Smooth muscle cell (in vitro differentiated cells): ENCODE measurements at regions not wholly inside any gene's neighbourhood (a gene's known extent, or its start where the extent isn't known, plus 50 kb on each side); places are given as distances from the start of the nearest gene placed in this dataset.

Source experiments
- DNase-seq: peaks from one replicate; lab custom pipeline; 2025; ENCODE audit not compliant: unreplicated experiment; lab: John Stamatoyannopoulos, UW
- H2AFZ ChIP-seq: fragments of 200-600 bp; sonication (generic); 2 replicates; pipeline ENCODE4 v1.6.0; 2016; ENCODE audit warnings: antibody characterized with exemption, low read depth, mild to moderate bottlenecking
- H3F3A ChIP-seq: fragments of 200-600 bp; sonication (generic); 2 replicates; pipeline ENCODE4 v1.6.0; 2017; ENCODE audit warnings: antibody characterized with exemption, low read depth
- H3K27ac ChIP-seq: fragments of 200-600 bp; sonication (generic); 2 replicates; pipeline ENCODE4 v1.5.1; 2016; ENCODE audit warnings: low read depth, mild to moderate bottlenecking
- H3K27me3 ChIP-seq: fragments of 200-600 bp; sonication (generic); 2 replicates; pipeline ENCODE4 v1.6.1; 2016; ENCODE audit warnings: low read depth, mild to moderate bottlenecking
- H3K36me3 ChIP-seq: fragments of 200-600 bp; sonication (generic); 2 replicates; pipeline ENCODE4 v1.5.1; 2016; ENCODE audit warnings: low read depth
- H3K4me1 ChIP-seq: fragments of 200-600 bp; sonication (generic); 2 replicates; pipeline ENCODE4 v1.5.1; 2016; ENCODE audit warnings: low read depth
- H3K4me2 ChIP-seq: fragments of 200-600 bp; sonication (generic); 2 replicates; pipeline ENCODE4 v1.6.0; 2016; ENCODE audit warnings: mild to moderate bottlenecking
- H3K4me3 ChIP-seq: fragments of 200-600 bp; sonication (generic); 2 replicates; pipeline ENCODE4 v1.5.1; 2016; ENCODE audit warnings: mild to moderate bottlenecking
- H3K79me2 ChIP-seq: fragments of 200-600 bp; sonication (generic); 2 replicates; pipeline ENCODE4 v1.6.0; 2016; ENCODE audit warnings: low read depth, mild to moderate bottlenecking
- H3K9ac ChIP-seq: fragments of 200-600 bp; sonication (generic); 2 replicates; pipeline ENCODE4 v1.6.0; 2016; ENCODE audit warnings: low read depth
- H3K9me3 ChIP-seq: fragments of 200-600 bp; sonication (generic); replicated peaks from 2 replicates; pipeline ENCODE4 v1.5.1; 2016; ENCODE audit warnings: low read depth
- H4K20me1 ChIP-seq: fragments of 200-600 bp; sonication (generic); 2 replicates; pipeline ENCODE4 v1.6.0; 2016; ENCODE audit warnings: low read depth
- WGBS: methylation state at CpG from one replicate; pipeline ENCODE4 v1.1.7; 2016; ENCODE audit warnings: low lambda C conversion rate; 5-methylcytosine and 5-hydroxymethylcytosine counted together
- TF ChIP-seq, protein P1 (sequence below): fragments of 200-600 bp; sonication (generic); IDR thresholded peaks from 2 replicates; pipeline ENCODE4 v1.5.1; 2017; ENCODE audit warnings: borderline replicate concordance, mild to moderate bottlenecking, antibody characterized with exemption; ENCODE audit not compliant: insufficient read depth, poor library complexity, severe bottlenecking

DNA sequence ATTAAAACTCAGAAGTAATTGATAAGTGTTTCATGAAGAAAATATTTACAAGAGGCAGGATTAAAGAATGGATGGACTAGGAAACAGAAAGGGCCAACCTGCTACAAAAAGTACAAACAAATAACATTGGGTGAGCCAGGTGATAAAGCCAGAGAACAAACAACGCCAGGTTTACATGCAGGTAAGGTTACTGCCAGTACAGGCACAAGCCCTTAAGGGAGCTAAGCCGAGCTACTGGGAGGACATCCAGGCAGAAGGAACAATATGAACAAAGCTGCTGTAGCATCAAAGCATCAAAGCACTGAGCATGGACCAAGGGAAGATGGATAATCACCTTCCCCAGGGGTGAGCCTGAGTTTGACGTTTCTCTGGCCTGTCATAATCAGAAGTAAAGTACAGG is 380.7 kb downstream of the SEC16B start:
- Histone ChIP-seq H3K9ac (no peak overlapping the region), H3K4me1 (no peaks in the 10 kb centered on the region), H3K4me3 (no peak overlapping the region), H3K9me3 (no peaks in the 10 kb centered on the region), H3K36me3 (no peaks in the 10 kb centered on the region), H3F3A (no peaks in the 10 kb centered on the region), H3K4me2 (no peak overlapping the region), H3K27me3 (no peaks in the 10 kb centered on the region), H3K79me2 (no peaks in the 10 kb centered on the region), H4K20me1 (no peaks in the 10 kb centered on the region), H3K27ac (no peak overlapping the region), H2AFZ (no peak overlapping the region)
- DNase-seq = no peak
- TF ChIP-seq, protein P1, sequence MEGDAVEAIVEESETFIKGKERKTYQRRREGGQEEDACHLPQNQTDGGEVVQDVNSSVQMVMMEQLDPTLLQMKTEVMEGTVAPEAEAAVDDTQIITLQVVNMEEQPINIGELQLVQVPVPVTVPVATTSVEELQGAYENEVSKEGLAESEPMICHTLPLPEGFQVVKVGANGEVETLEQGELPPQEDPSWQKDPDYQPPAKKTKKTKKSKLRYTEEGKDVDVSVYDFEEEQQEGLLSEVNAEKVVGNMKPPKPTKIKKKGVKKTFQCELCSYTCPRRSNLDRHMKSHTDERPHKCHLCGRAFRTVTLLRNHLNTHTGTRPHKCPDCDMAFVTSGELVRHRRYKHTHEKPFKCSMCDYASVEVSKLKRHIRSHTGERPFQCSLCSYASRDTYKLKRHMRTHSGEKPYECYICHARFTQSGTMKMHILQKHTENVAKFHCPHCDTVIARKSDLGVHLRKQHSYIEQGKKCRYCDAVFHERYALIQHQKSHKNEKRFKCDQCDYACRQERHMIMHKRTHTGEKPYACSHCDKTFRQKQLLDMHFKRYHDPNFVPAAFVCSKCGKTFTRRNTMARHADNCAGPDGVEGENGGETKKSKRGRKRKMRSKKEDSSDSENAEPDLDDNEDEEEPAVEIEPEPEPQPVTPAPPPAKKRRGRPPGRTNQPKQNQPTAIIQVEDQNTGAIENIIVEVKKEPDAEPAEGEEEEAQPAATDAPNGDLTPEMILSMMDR = no peak
- 70% methylated on average over 3 of the region's 3 CpGs for WGBS

DNA sequence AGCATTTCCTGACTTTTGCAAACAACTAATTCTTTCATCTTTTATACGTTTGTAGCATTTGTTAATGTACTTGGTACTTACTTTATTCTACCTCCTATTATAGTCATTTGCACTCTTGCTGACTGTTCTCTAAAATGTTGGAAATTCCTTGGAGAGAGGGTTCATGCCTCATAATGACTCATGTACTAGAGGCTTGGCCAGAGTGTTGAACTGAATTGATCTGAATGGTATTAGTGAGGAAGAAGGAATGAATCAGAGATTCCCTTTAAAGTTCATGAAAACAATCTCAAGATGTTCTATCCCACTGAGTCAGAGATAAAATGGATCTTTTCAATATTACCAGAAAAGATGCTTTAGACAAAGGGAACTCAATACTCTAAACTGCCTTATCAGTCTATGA is 383.4 kb downstream of the SEC16B start:
- DNase-seq = no peak
- TF ChIP-seq, protein P1 = no peak
- H3K9me3 ChIP-seq = no peaks in the 10 kb centered on the region
- H3K36me3 ChIP-seq = no peaks in the 10 kb centered on the region
- H3K27ac ChIP-seq = peak overlapping the region; percentile 85
- H3K4me1 ChIP-seq = no peaks in the 10 kb centered on the region
- H3K9ac ChIP-seq = peak overlapping the region; percentile 38
- no peaks in the 10 kb centered on the region for H3F3A ChIP-seq
- H3K79me2 ChIP-seq = no peaks in the 10 kb centered on the region
- H3K4me2 ChIP-seq = peak overlapping the region; percentile 18
- WGBS = 58% methylated on average over 1 of the region's 1 CpG
- no peak overlapping the region for H2AFZ ChIP-seq
- H3K27me3 ChIP-seq = no peaks in the 10 kb centered on the region
- no peak overlapping the region for H3K4me3 ChIP-seq
- no peaks in the 10 kb centered on the region for H4K20me1 ChIP-seq

DNA sequence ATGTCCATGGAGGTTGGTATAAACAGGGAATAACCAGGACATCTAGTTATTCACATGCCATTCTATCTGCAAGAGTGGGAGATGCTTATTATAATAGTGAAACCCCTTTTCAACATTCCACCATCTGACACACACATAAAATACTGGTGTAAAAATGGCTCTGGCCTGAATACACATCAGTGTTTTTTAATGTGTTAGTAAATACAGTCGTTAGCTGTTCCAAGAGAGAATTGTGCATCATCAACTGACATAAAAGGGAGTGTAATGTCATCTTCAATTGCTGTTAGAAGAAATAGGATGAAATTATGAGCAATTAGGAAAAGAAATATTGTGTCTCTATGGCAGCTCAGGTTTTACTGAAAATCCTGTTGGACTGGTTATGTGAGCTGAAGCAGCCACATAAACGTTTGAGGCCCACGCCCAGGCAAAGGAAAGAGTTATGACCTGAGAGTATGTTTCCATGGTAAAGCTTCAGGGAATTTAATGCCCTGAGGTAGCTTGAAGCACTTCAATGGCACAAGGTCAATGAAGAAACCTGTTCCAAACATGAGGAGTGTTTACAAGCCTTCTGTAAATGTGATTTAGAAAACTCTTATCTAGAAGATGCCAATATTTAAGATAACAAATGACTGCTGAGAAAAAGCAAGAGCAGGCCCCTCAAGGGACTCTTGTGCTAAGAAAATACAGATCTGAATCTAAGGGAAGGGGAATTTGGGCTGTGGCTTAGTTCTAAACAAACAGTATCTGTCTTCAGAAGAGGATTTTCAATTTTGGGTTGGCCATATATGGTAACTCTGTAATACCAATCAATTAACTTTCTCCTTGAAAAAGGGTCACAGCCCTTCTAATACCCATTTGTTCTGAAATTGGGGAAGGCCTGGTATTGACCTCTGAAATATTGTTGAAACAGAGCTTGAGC is 384.3 kb downstream of the SEC16B start:
- no peaks in the 10 kb centered on the region for H3K36me3 ChIP-seq
- no peak for DNase-seq
- H3K4me1 ChIP-seq = no peaks in the 10 kb centered on the region
- no peaks in the 10 kb centered on the region for H4K20me1 ChIP-seq
- no peaks in the 10 kb centered on the region for H3K79me2 ChIP-seq
- H3F3A ChIP-seq = no peaks in the 10 kb centered on the region
- H3K9me3 ChIP-seq = no peaks in the 10 kb centered on the region
- H3K9ac ChIP-seq = peak overlapping the region; percentile 52
- no peak overlapping the region for H3K4me3 ChIP-seq
- H3K27me3 ChIP-seq = no peaks in the 10 kb centered on the region
- peak overlapping the region; percentile 18 for H3K4me2 ChIP-seq
- H3K27ac ChIP-seq = peak overlapping the region; percentile 85
- TF ChIP-seq, protein P1 = no peak
- no peak overlapping the region for H2AFZ ChIP-seq
- WGBS = 50% methylated on average over 3 of the region's 3 CpGs

DNA sequence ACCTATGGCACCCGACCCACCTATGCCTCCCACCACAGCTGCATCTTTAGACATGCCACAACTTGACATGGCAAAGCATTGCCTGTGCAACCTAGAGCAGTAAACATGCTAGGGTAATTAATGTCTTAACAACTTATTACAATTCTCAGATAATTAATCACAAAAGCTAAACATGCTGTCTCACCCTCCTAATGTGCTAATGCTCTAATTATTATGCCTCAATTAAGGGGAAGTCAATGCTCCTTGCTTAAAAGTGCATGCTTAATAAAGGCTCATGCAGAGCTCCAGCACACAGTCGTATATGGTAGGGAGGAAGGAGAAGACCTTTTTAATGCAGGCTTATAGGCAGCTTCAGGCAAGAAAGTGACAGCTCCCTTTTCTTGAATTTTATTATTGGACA is 396.0 kb downstream of the SEC16B start:
- WGBS = 76% methylated on average over 2 of the region's 2 CpGs
- no peaks in the 10 kb centered on the region for H3K36me3 ChIP-seq
- H4K20me1 ChIP-seq = no peaks in the 10 kb centered on the region
- TF ChIP-seq, protein P1 = no peak
- DNase-seq = no peak
- no peaks in the 10 kb centered on the region for H3K27me3 ChIP-seq
- H3K4me2 ChIP-seq = no peak overlapping the region
- no peaks in the 10 kb centered on the region for H3K4me1 ChIP-seq
- no peak overlapping the region for H2AFZ ChIP-seq
- H3K4me3 ChIP-seq = no peak overlapping the region
- H3K27ac ChIP-seq = no peak overlapping the region
- no peak overlapping the region for H3K9ac ChIP-seq
- H3K79me2 ChIP-seq = no peaks in the 10 kb centered on the region
- no peaks in the 10 kb centered on the region for H3F3A ChIP-seq
- H3K9me3 ChIP-seq = no peaks in the 10 kb centered on the region
